SH-SY5Y (cell line): ENCODE measurements at regions not wholly inside any gene's neighbourhood (a gene's known extent, or its start where the extent isn't known, plus 50 kb on each side); places are given as distances from the start of the nearest gene placed in this dataset.

Experiments used
- GATA2 ChIP-seq: IDR thresholded peaks from 2 replicates; pipeline ENCODE4 v1.6.1; 2011; ENCODE audit warnings: mild to moderate bottlenecking, low read depth, low read length
- GATA3 ChIP-seq: IDR thresholded peaks from 2 replicates; pipeline ENCODE4 v1.6.1; 2011; ENCODE audit warnings: low read depth, mild to moderate bottlenecking, low read length, moderate library complexity

DNA sequence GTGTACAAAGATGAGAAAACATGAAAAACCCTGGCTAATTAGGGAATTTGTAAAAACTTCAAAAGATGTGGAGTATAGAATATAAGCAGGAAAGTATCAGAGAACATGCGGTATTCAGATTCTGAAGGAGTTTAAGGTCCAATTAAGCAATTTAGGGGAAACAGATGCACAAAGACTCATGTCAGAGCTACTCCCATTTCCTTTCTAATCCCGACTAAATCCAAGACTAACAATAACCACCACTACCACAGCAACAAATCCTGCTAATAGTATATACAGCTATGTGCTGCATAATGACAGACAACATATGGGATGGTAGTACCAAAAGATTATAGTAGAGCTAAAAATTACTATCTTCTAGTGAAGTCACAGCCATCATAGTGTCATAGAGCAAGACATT is 102.1 kb downstream of the LURAP1L start:
- TF ChIP-seq GATA3 (no peak), GATA2 (no peak)
